ENCODE measurements at regions not wholly inside any gene's neighbourhood (a gene's known extent, or its start where the extent isn't known, plus 50 kb on each side); places are given as distances from the start of the nearest gene placed in this dataset.

DNA sequence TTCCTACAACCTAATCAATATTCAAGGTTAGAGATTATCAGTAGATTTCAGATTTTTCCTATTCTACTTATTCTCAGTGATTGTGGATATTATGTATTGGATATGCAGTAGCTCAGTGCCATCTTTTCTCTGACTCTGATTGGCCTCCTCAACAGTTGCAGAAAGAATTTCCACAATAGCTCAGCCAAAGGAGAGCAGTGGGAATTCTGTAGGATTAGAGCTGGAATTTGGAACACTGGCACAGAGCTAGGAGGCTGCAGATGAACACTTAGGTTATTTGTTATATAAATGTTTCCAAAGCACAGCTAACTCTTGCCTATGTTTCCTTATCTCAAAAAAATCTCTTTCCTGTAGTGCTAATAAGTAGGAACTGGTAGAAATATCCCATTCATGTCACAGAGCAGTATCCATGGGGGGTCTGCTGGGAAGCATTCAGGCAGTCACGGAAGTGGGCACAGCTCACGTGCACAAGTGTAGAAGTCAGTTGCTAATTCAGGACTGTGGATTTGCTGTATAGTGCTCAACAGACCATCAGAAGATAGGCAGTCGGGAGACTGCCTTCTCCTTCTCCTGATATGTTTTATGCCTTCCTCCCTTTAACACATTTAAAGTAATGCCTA is 116.2 kb upstream of the TMEM260 start:
- no peaks in the 10 kb centered on the region for H3K36me3 ChIP-seq (ENCODE audit: control insufficient read depth in 2 of 2, extremely low read depth in 1 of 2, insufficient read depth in 1 of 2, low read length in 1 of 2)
- H3K27ac ChIP-seq (ENCODE audit: low read length), result no peak overlapping the region
- peaks cover 0 to 3% of the 10 kb centered on the region in 2 experiments for H3K27me3 ChIP-seq (replicated peaks in 1 of 2; ENCODE audit: control insufficient read depth in 2 of 2, extremely low read depth in 1 of 2, insufficient read depth in 2 of 2, low read length in 1 of 2)
- ChIA-PET POLR2A (no interaction called here), CTCF (no interaction called here)
- Mint-ChIP-seq H3K27me3 (peaks cover 14 to 22% of the 10 kb centered on the region in 2 donors), H3K9me3 (no peaks in the 10 kb centered on the region), H3K4me3 (no peak overlapping the region), H3K36me3 (no peaks in the 10 kb centered on the region), H3K4me1 (no peaks in the 10 kb centered on the region), H3K27ac (no peak overlapping the region)
- H3K4me3 ChIP-seq (ENCODE audit: control insufficient read depth in 1 of 2, extremely low read depth in 1 of 2, low read length in 1 of 2), result no peak overlapping the region
- ATAC-seq (replicated peaks in 1 of 4) (no peak), DNase-seq (no peak)
- no peaks in the 10 kb centered on the region for H3K9me3 ChIP-seq
- no CpG with 5 or more reads among the region's 3 CpGs for WGBS (ENCODE audit: insufficient coverage)
- no peaks in the 10 kb centered on the region for H3K4me1 ChIP-seq (ENCODE audit: control insufficient read depth in 1 of 2, extremely low read depth in 1 of 2, insufficient read depth in 2 of 2, low read length in 2 of 2)

DNA sequence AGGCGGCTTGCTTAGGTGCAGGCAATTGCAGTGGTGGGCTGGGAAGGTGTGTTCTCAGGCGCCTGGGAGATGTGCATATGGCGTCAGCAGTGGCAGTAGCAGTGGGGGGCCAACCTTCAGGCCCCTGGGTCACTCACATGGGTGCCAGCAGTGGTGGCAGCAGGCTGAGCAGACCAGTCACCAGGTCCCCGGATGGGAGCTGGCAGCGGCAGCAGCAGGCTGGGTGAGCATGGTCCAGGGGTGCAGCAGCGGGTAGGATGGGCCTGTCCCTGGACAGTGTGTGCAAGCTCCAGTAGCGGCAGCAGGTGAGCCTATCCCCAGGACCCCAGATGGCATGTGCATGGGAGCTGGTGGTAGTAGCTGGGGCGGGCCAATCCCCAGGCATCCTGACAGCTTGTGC is 108.5 kb upstream of the TMEM260 start:
- no peaks in the 10 kb centered on the region for H3K9me3 ChIP-seq
- no peak for ATAC-seq (replicated peaks in 1 of 4)
- Mint-ChIP-seq H3K36me3 (no peaks in the 10 kb centered on the region), H3K27ac (no peak overlapping the region), H3K4me3 (no peak overlapping the region), H3K4me1 (no peaks in the 10 kb centered on the region), H3K9me3 (no peaks in the 10 kb centered on the region), H3K27me3 (peaks cover 8 to 11% of the 10 kb centered on the region in 2 donors)
- ChIA-PET POLR2A (no interaction called here), CTCF (interaction anchor here in 1 of 2 donors (1.2 kb wide), 1 partner anchor 738 kb away, joined by 4 read pairs; no protein-coding TSS in a partner anchor)
- no peaks in the 10 kb centered on the region for H3K4me1 ChIP-seq (ENCODE audit: control insufficient read depth in 1 of 2, extremely low read depth in 1 of 2, insufficient read depth in 2 of 2, low read length in 2 of 2)
- no peak for DNase-seq
- peaks cover 0 to 6% of the 10 kb centered on the region in 2 experiments for H3K27me3 ChIP-seq (replicated peaks in 1 of 2; ENCODE audit: control insufficient read depth in 2 of 2, extremely low read depth in 1 of 2, insufficient read depth in 2 of 2, low read length in 1 of 2)
- H3K4me3 ChIP-seq (ENCODE audit: control insufficient read depth in 1 of 2, extremely low read depth in 1 of 2, low read length in 1 of 2), result no peak overlapping the region
- WGBS (ENCODE audit: insufficient coverage), result 92% methylated on average over 7 of the region's 8 CpGs
- H3K36me3 ChIP-seq (ENCODE audit: control insufficient read depth in 2 of 2, extremely low read depth in 1 of 2, insufficient read depth in 1 of 2, low read length in 1 of 2), result no peaks in the 10 kb centered on the region
- H3K27ac ChIP-seq (ENCODE audit: low read length), result no peak overlapping the region

DNA sequence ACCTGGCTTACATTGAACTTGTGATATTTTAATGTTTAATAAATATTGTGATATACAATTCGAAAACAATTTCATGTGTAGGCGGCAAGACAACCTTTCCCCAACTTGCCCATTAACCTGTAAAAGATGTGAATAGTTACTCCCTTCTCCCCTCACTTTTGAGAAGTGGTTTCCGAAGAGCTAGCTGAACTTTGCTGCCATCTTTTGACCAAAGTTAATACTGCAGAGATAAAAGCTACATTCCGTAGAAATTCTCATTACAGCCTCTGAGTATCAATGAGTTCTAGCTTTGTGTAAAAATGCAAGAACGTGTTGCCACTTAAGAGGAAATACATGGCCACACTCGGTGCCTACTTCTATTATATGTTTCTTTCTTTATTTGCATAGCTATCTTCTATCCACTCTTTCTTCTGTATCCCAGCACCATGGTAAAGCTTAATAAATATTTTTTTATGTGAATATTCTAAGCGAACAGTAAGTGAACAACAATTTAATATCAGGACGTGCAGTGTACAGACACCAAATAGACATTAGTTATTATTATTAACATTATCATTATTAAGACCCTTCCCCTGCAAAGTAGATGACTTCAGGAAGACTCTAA is 105.1 kb upstream of the TMEM260 start:
- ATAC-seq (replicated peaks in 1 of 4) (peak in 2 of 4 experiments; percentile 38 to 54), DNase-seq (peak in 3 of 35 experiments; percentile 10 to 63 (median 30))
- Histone ChIP-seq H3K4me1 (ENCODE audit: control insufficient read depth in 1 of 2, extremely low read depth in 1 of 2, insufficient read depth in 2 of 2, low read length in 2 of 2) (no peaks in the 10 kb centered on the region), H3K27ac (ENCODE audit: low read length) (no peak overlapping the region), H3K9me3 (no peaks in the 10 kb centered on the region), H3K36me3 (ENCODE audit: control insufficient read depth in 2 of 2, extremely low read depth in 1 of 2, insufficient read depth in 1 of 2, low read length in 1 of 2) (no peaks in the 10 kb centered on the region), H3K4me3 (ENCODE audit: control insufficient read depth in 1 of 2, extremely low read depth in 1 of 2, low read length in 1 of 2) (no peak overlapping the region), H3K27me3 (replicated peaks in 1 of 2; ENCODE audit: control insufficient read depth in 2 of 2, extremely low read depth in 1 of 2, insufficient read depth in 2 of 2, low read length in 1 of 2) (peaks cover 0 to 6% of the 10 kb centered on the region in 2 experiments)
- Mint-ChIP-seq H3K9me3 (no peaks in the 10 kb centered on the region), H3K27ac (no peak overlapping the region), H3K27me3 (peaks cover 8 to 16% of the 10 kb centered on the region in 2 donors), H3K36me3 (no peaks in the 10 kb centered on the region), H3K4me3 (no peak overlapping the region), H3K4me1 (no peaks in the 10 kb centered on the region)
- WGBS (ENCODE audit: insufficient coverage), result no CpG with 5 or more reads among the region's 8 CpGs
- ChIA-PET POLR2A (interaction anchor here in 1 of 2 donors (0.7 kb wide), 1 partner anchor 116 kb away, joined by 3 read pairs; no protein-coding TSS in a partner anchor), CTCF (interaction anchor here (0.5 to 3.3 kb wide), 34 partner anchors 9 to 1644 kb away, joined by 3 to 45 read pairs (median 4); no protein-coding TSS in a partner anchor)

DNA sequence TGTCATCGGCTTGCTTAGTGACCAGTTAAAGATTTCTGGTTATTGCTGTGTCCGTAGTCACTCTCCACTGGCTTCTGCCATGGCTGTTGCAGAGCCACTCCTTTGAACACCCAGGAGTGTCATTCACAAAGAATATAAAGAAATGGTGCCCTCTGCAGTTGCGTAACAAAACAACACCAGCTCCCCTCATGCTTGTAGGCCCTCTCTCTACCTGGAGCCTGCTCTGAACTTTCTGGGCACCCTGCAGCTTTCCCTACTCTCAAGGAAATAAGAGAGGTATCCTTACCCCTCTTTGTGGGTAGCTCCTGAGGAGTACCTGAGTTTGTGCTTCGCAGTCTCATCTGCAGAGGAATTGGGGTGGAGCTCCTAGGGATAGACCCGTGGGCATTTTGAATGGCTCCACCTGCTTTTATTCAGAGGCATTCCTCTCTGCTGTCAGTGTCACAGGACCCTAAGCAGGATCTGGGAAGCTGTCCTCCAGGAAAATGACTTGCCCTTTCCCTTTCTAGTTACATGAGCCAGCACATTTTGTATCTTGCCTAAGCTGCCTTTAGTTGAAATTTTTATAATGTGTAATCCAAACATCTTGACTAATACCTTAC is 97.2 kb upstream of the TMEM260 start:
- Mint-ChIP-seq H3K9me3 (no peaks in the 10 kb centered on the region), H3K36me3 (no peaks in the 10 kb centered on the region), H3K4me3 (no peak overlapping the region), H3K4me1 (no peaks in the 10 kb centered on the region), H3K27ac (no peak overlapping the region), H3K27me3 (peaks cover 11 to 17% of the 10 kb centered on the region in 2 donors)
- DNase-seq, result no peak
- no peaks in the 10 kb centered on the region for H3K36me3 ChIP-seq (ENCODE audit: control insufficient read depth in 2 of 2, extremely low read depth in 1 of 2, insufficient read depth in 1 of 2, low read length in 1 of 2)
- no peak for ATAC-seq (replicated peaks in 1 of 4)
- H3K27ac ChIP-seq (ENCODE audit: low read length), result no peak overlapping the region
- H3K9me3 ChIP-seq, result no peaks in the 10 kb centered on the region
- ChIA-PET POLR2A (interaction anchor here in 1 of 2 donors (0.6 kb wide), 2 partner anchors 936 to 1791 kb away, joined by 3 to 8 read pairs; no protein-coding TSS in a partner anchor), CTCF (no interaction called here)
- no peaks in the 10 kb centered on the region for H3K4me1 ChIP-seq (ENCODE audit: control insufficient read depth in 1 of 2, extremely low read depth in 1 of 2, insufficient read depth in 2 of 2, low read length in 2 of 2)
- no peaks in the 10 kb centered on the region for H3K27me3 ChIP-seq (replicated peaks in 1 of 2; ENCODE audit: control insufficient read depth in 2 of 2, extremely low read depth in 1 of 2, insufficient read depth in 2 of 2, low read length in 1 of 2)
- WGBS (ENCODE audit: insufficient coverage), result 67% methylated on average over 5 of the region's 5 CpGs
- H3K4me3 ChIP-seq (ENCODE audit: control insufficient read depth in 1 of 2, extremely low read depth in 1 of 2, low read length in 1 of 2), result no peak overlapping the region

DNA sequence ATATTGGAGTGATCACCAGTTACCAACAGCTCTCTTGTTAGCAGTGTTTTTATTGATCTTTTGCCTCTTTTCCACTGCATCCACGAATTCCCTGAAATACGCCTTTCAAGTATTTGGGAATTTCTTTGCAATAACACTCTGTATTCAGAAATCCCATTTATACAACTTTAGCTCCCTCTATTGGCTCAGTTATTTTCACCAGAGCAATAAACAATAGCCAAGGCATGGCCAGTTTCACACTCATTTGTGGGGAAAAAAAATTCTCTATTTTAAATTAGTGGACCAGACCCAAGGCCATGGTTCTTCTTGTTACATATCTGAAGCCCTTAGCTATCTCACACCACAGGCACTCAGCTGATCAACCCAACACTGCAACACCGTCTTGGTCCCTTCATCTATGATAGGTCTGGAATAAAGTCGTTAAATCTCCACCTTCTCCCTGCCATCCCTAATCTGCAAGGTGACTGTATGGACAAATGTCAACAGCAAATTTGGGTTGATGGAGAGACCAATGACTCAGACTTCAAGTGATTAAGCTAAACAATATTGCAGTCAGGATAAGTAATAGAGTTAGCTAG is 92.4 kb upstream of the TMEM260 start:
- H3K36me3 Mint-ChIP-seq, result no peaks in the 10 kb centered on the region
- H3K27ac Mint-ChIP-seq, result no peak overlapping the region
- ChIA-PET POLR2A (no interaction called here), CTCF (interaction anchor here in 1 of 2 donors (0.8 to 2.1 kb wide), 3 partner anchors 13 to 834 kb away, joined by 3 to 6 read pairs (median 3); no protein-coding TSS in a partner anchor)
- peaks cover 5 to 9% of the 10 kb centered on the region in 2 donors for H3K27me3 Mint-ChIP-seq
- no peak overlapping the region for H3K27ac ChIP-seq (ENCODE audit: low read length)
- ATAC-seq (replicated peaks in 1 of 4) (no peak), DNase-seq (no peak)
- H3K4me1 Mint-ChIP-seq, result peaks cover 8 to 12% (median 9%) of the 10 kb centered on the region in 3 donors
- no peaks in the 10 kb centered on the region for H3K36me3 ChIP-seq (ENCODE audit: control insufficient read depth in 2 of 2, extremely low read depth in 1 of 2, insufficient read depth in 1 of 2, low read length in 1 of 2)
- H3K4me3 Mint-ChIP-seq, result no peak overlapping the region
- no peak overlapping the region for H3K4me3 ChIP-seq (ENCODE audit: control insufficient read depth in 1 of 2, extremely low read depth in 1 of 2, low read length in 1 of 2)
- H3K9me3 Mint-ChIP-seq, result no peaks in the 10 kb centered on the region
- H3K27me3 ChIP-seq (replicated peaks in 1 of 2; ENCODE audit: control insufficient read depth in 2 of 2, extremely low read depth in 1 of 2, insufficient read depth in 2 of 2, low read length in 1 of 2), result no peaks in the 10 kb centered on the region
- no CpG with 5 or more reads among the region's 4 CpGs for WGBS (ENCODE audit: insufficient coverage)
- H3K9me3 ChIP-seq, result no peaks in the 10 kb centered on the region
- peaks cover 2 to 4% of the 10 kb centered on the region in 2 experiments for H3K4me1 ChIP-seq (ENCODE audit: control insufficient read depth in 1 of 2, extremely low read depth in 1 of 2, insufficient read depth in 2 of 2, low read length in 2 of 2)

DNA sequence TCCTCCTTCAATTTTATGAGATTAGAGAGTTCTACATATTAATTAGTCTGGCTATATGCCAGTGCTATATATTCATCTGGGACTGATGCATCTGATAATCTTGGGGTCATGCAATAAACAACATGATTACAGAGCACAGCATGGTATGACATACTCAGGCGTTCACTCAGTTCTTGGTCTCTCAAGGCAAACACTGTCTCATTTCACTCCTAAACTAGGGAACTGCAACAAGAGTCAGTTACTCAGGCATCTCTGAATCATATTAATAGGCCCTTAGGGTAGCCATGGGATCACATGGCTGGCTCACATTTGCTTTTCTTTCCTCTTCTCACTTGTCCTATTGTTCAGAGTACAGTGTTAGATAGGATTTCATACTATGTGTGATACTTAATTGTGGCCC is 91.8 kb upstream of the TMEM260 start:
- Mint-ChIP-seq H3K4me3 (no peak overlapping the region), H3K9me3 (no peaks in the 10 kb centered on the region), H3K4me1 (peaks cover 8 to 14% (median 9%) of the 10 kb centered on the region in 3 donors), H3K27me3 (peaks cover under 1 to 8% of the 10 kb centered on the region in 2 donors), H3K36me3 (no peaks in the 10 kb centered on the region), H3K27ac (no peak overlapping the region)
- CTCF ChIA-PET, result interaction anchor here in 1 of 2 donors (0.9 to 2.1 kb wide), 2 partner anchors 13 to 834 kb away, joined by 3 to 6 read pairs; no protein-coding TSS in a partner anchor
- Histone ChIP-seq H3K9me3 (no peaks in the 10 kb centered on the region), H3K27ac (ENCODE audit: low read length) (no peak overlapping the region), H3K27me3 (replicated peaks in 1 of 2; ENCODE audit: control insufficient read depth in 2 of 2, extremely low read depth in 1 of 2, insufficient read depth in 2 of 2, low read length in 1 of 2) (no peaks in the 10 kb centered on the region), H3K4me1 (ENCODE audit: control insufficient read depth in 1 of 2, extremely low read depth in 1 of 2, insufficient read depth in 2 of 2, low read length in 2 of 2) (peaks cover 2 to 4% of the 10 kb centered on the region in 2 experiments), H3K4me3 (ENCODE audit: control insufficient read depth in 1 of 2, extremely low read depth in 1 of 2, low read length in 1 of 2) (no peak overlapping the region), H3K36me3 (ENCODE audit: control insufficient read depth in 2 of 2, extremely low read depth in 1 of 2, insufficient read depth in 1 of 2, low read length in 1 of 2) (no peaks in the 10 kb centered on the region)
- DNase-seq (no peak), ATAC-seq (replicated peaks in 1 of 4) (no peak)
- POLR2A ChIA-PET, result no interaction called here
- WGBS (ENCODE audit: insufficient coverage), result 73% methylated on average over 1 of the region's 1 CpG
